ENCODE measurements at regions not wholly inside any gene's neighbourhood (a gene's known extent, or its start where the extent isn't known, plus 50 kb on each side); places are given as distances from the start of the nearest gene placed in this dataset.
"Not testable (repeated sequence)": the region's sequence is repeated elsewhere in the genome, so short reads cannot be mapped to it uniquely, and the experiment has no call there.

GRCh38 chr17:45585794-45586650 is 95.5 kb upstream of the PLEKHM1 start:
- not testable (repeated sequence) for DNase-seq (ENCODE audit: low read depth in 2 of 2)

GRCh38 chr17:45586651-45586934 is 96.1 kb upstream of the PLEKHM1 start:
- not testable (repeated sequence) for DNase-seq (ENCODE audit: low read depth in 2 of 2)

DNA sequence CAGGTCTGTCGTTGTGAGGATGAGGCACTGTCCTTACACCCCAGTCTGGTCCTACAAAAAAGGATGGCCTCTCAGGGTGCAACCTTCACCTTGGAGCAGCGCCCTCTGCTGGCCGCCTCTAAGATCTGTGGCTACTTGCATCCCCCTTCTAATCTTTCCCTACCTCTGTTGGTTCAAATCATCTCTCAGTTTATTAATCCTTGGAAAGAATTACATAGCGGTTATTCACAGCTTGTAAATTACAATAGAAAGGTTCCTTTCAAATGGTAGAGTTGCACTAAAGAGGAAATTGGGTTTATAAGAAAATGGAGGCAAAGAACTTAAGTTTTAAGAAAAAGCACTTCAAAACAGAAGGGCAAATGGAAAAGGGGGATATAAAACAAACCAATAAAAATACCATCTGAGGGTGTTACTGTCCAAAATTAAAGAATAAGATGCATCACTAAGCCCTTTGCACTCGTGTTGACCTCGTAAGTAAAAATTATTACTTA is 102.0 kb upstream of the PLEKHM1 start:
- DNase-seq (ENCODE audit: low read depth in 2 of 2) = peak; percentile 46 to 65

DNA sequence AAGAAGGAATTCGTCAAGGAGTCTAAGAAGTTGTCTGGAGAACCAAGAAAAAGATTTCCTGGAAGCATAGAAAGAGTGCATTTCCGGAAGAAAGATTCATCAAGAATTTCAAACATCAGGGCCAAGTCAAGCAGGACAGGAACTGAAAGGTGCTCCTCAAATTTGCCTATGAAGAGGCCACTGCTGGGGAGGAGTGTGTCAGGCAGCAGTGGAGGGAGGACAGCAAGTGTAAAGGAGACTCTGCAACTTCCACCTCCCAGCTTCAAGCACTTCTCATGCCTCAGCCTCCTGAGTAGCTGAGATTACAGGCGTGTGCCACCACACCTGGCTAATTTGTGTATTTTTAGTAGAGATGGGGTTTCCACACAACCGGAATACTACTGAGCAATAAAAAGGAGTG is 105.8 kb upstream of the PLEKHM1 start:
- not testable (repeated sequence) for DNase-seq (ENCODE audit: low read depth in 2 of 2)

GRCh38 chr17:45600052-45601012 is 109.8 kb upstream of the PLEKHM1 start:
- DNase-seq (ENCODE audit: low read depth in 2 of 2) = not testable (repeated sequence)

GRCh38 chr17:45601013-45601412 is 110.5 kb upstream of the PLEKHM1 start:
- not testable (repeated sequence) for DNase-seq (ENCODE audit: low read depth in 2 of 2)

DNA sequence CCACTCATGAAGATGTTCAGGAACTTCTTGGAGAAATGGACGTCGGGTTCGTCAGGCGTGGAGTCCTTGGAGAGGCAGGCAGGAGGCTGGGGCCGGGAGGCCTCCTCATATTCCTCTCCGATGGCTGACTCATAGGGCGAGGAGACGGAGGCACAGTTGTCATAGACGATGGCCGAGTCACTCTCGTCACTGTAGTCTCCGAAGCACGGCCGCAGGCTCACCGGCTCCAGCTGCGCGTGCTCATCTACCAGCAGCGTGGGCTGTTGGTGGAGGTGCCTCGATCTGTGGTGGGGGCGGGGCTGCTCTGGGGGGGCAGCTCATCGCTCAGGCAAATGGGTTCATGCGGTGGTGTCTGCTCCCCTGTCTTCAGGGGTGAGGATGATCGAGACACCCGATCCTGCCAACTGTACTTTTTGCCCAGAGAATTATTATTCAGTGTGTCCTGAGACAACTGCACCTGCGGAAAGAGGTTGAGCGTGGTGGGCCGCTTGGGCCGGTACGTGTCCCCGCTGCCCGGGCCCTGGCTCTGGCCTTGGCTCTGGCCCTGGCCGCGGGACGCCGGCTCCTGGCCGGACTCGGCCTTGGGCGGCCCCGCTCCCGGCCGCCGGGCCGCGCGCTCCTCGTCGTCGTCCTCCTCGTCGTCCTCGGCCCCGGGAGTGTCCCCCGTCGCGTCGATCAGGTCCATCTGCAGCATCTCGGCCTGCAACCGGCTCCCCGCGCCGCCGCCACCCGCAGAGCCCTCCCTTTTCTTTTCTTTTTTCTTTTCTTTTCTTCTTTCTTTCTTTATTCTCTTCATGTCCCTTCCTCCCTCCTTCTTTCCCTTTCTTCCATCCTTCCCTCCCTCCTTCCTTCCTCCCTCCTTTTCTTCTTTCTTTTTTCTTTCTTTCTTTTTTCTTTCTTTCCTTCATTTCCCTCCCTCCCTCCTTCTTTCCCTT is 111.4 kb upstream of the PLEKHM1 start:
- DNase-seq (ENCODE audit: low read depth in 2 of 2) = not testable (repeated sequence)

- DNase-seq (ENCODE audit: low read depth in 2 of 2) = not testable (repeated sequence)
Observed at GRCh38 chr17:45605751-45606150, 115.2 kb upstream of the PLEKHM1 start.

DNA sequence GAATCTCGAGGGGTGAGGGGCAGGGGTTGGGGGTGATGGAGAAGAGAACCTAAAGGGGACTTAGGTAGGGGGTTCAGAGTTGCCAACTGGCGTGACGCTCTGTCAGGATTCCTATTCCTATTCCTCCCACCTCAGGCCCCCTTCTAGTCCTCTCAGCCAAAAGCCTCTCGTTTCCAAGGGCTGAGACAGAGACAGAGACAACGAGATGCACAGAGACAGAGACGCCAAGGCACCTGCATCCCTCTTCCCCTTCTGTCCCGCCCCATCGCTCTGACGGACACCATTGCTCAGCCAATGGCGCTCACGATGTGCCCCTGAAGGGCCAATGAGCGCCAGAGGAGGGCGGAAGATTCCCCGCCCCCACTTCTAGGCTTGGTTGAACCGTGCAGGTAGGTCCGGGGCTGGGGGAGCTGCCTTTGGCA is 129.5 kb upstream of the PLEKHM1 start:
- DNase-seq (ENCODE audit: low read depth in 2 of 2) = peak; percentile 70 to 80

DNA sequence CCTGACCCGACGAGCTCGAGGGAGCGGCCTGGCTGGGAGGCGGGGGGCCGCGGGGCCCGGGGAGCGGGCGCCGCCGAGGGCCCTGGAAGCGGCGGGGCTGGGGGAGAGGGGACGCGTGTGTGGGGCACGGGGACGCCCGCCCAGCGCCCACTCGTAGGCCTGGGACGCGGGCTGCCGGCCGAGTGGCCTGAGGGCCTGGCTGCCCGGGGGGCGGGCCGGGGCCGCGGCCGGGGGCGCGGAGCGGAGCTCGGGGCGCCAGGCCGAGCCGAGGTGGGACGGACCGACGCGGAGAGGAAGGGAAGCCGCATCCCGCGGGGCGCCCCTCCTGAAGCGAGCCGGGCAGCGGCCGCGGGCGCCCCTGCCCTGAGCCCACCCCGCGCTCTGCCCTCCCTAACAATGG is 129.9 kb upstream of the PLEKHM1 start:
- not testable (repeated sequence) for DNase-seq (ENCODE audit: low read depth in 2 of 2)

- DNase-seq (ENCODE audit: low read depth in 2 of 2) = not testable (repeated sequence)
Observed at GRCh38 chr17:45621087-45621486, 130.6 kb upstream of the PLEKHM1 start.

GRCh38 chr17:45622295-45622694 is 131.8 kb upstream of the PLEKHM1 start:
- DNase-seq (ENCODE audit: low read depth in 2 of 2) = not testable (repeated sequence)

DNA sequence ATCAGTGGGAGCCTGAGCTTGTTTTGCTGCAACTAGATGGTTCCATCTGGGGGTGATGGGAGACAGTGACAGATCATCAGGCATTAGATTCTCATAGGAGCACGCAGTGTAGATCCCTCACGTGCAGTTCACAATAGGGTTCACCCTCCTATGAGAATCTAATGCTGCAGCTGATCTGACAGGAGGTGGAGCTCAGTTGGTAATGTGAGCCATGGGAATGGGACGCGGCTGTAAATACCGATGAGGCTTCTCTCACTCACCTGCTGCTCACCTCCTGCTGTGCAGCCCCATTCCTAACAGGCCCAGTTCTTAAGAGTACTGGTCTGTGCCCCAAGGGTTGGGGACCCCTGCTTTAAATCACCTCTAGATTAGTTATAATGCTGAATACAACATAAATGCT is 137.5 kb upstream of the PLEKHM1 start:
- no peak for DNase-seq (ENCODE audit: low read depth in 2 of 2)

GRCh38 chr17:45631941-45632340 is 141.4 kb upstream of the PLEKHM1 start:
- no peak for DNase-seq (ENCODE audit: low read depth in 2 of 2)

GRCh38 chr17:45639297-45639849 is 144.7 kb upstream of the CRHR1 start:
- DNase-seq (ENCODE audit: low read depth in 2 of 2) = no peak

DNA sequence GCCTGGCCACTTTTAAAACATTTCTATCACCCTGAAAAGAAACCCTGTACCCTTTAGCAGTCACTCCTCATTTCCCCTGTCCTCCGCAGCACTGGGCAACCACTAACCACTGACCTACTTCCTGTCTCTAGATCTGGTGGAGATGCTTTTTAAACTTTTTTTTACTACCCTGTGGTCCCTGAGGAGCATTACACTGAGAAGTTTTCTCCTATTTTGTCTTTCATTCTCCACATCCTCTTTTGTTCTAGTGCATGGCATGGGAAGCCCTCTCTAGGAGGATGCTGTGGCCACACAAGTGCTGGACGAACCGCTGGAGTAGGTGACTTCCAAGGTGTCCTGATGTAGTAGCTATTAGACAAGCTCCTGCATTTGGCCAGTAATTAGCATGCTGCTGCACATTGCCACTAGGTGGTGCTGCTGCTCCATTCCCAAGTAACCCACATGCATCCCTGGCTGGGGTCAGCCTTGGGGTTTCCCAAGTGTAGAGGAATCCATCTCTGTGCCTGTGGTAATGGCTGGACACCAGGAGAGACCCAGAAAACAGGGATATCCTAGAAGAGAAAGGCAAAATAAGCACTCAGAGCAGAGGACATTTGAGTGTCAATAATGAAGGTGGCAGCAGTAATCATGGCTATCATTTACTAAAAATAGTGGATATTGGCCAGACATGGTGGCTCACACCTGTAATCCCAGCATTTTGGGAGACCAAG is 143.8 kb upstream of the CRHR1 start:
- peak; percentile 26 to 37 for DNase-seq (ENCODE audit: low read depth in 2 of 2)

GRCh38 chr17:45641541-45641940 is 142.6 kb upstream of the CRHR1 start:
- no peak for DNase-seq (ENCODE audit: low read depth in 2 of 2)

GRCh38 chr17:45643591-45643990 is 140.5 kb upstream of the CRHR1 start:
- DNase-seq (ENCODE audit: low read depth in 2 of 2) = no peak

GRCh38 chr17:45644637-45645036 is 139.5 kb upstream of the CRHR1 start:
- DNase-seq (ENCODE audit: low read depth in 2 of 2) = not testable (repeated sequence)

DNA sequence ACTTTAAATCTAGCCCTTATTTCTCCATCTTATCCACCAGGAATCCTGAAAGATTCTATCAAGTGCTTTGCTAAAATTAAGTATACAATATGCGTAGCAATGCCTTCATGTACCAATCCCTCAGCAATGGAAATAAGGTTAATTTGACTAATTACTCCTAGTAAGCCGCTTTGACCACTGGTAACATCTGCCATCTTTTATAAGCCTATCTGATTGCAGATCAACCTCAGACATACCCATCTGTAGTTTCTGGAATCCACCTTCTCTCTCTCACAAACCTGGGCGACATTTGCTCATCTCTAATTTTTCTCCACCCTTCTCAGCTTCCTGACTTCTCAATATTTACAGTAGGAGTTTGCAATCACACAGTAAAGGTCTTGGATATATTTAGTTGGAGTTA is 138.8 kb upstream of the CRHR1 start:
- DNase-seq (ENCODE audit: low read depth in 2 of 2) = no peak
